HepG2 (cell line): ENCODE measurements at regions not wholly inside any gene's neighbourhood (a gene's known extent, or its start where the extent isn't known, plus 50 kb on each side); places are given as distances from the start of the nearest gene placed in this dataset.

Experiments
- ATAC-seq: fragments of 200-7000 bp; cut with Tn5 transposase; 3 replicates; pipeline ENCODE4 v1.9.1; 2020; ENCODE audit warnings: mild to moderate bottlenecking, moderate library complexity
- BruUV-seq: library from RNA; stranded (reverse); fragments of 400-500 nt; replicated peaks from 2 replicates; lab custom pipeline; 2021; lab: Mats Ljungman, UMichigan
- CTCF ChIA-PET: fragments of 300-600 bp; formaldehyde crosslinking; extraction: SDS; loops from one replicate; lab custom pipeline; 2021; ENCODE audit warnings: low total read pairs, inconsistent platforms, low intra/inter-chr PET ratio; lab: Yijun Ruan, JAX
- POLR2A ChIA-PET: fragments of 350-600 bp; sonication (Branson Sonifier 250); formaldehyde crosslinking; loops from one replicate; lab custom pipeline; 2020; ENCODE audit warnings: antibody characterized with exemption, inconsistent platforms; lab: Yijun Ruan, JAX
- DNase-seq: peaks from one replicate; pipeline ENCODE4 v3.0.0-alpha.2; 2015; ENCODE audit warnings: low spot score
- FAIRE-seq: peaks from 3 replicates; lab custom pipeline; 2011; peaks lifted over from hg19 to GRCh38; lab: Jason Lieb, UNC
- H2AFZ ChIP-seq: one replicate; pipeline ENCODE4 v1.6.1; 2011; ENCODE audit warnings: low read length, inconsistent platforms
- H3K27ac ChIP-seq: fragments of 300-600 bp; 3 replicates; pipeline ENCODE4 v1.8.0; 2011; ENCODE audit warnings: mixed run types, mild to moderate bottlenecking, mixed read lengths, low read length, inconsistent platforms; ENCODE audit not compliant: insufficient read depth; ENCODE audit errors: extremely low read length
- H3K27me3 ChIP-seq, 2 experiments: fragments of 200-600 bp in 1 of 2; 2 replicates in 1 of 2; 3 replicates in 1 of 2; pipeline versions ENCODE4 v1.6.0 to v1.8.0; 2011; ENCODE audit warnings: low read length in 2 of 2, mild to moderate bottlenecking in 2 of 2, moderate library complexity in 2 of 2, inconsistent platforms in 1 of 2; ENCODE audit not compliant: insufficient read depth in 2 of 2, control insufficient read depth in 1 of 2
- H3K36me3 ChIP-seq, 2 experiments: fragments of 200-600 bp in 1 of 2; replicated peaks in 1 of 2; 2 replicates in 1 of 2; 3 replicates in 1 of 2; pipeline versions ENCODE4 v1.5.1 to v1.8.0; 2011; ENCODE audit warnings: low read length in 2 of 2, inconsistent platforms in 1 of 2; ENCODE audit not compliant: insufficient read depth in 2 of 2, control insufficient read depth in 1 of 2
- H3K4me1 ChIP-seq: 2 replicates; pipeline ENCODE4 v1.5.1; 2012; ENCODE audit warnings: low read length, inconsistent platforms; ENCODE audit not compliant: insufficient read depth
- H3K4me2 ChIP-seq: 2 replicates; pipeline ENCODE4 v1.6.0; 2011; ENCODE audit warnings: low read depth, low read length, inconsistent platforms
- H3K4me3 ChIP-seq, 3 experiments: fragments of 200-600 bp in 1 of 3; sonication (generic), shearing (Covaris generic) in 1 of 3; replicated peaks in 1 of 3; 2 replicates each; pipeline ENCODE4 v1.5.1; 2011 to 2016; ENCODE audit warnings: low read length in 3 of 3, inconsistent platforms in 2 of 3, low read depth in 2 of 3, mild to moderate bottlenecking in 2 of 3, control low read depth in 1 of 3, mixed read lengths in 1 of 3; ENCODE audit not compliant: insufficient read depth in 1 of 3
- H3K79me2 ChIP-seq: one replicate; pipeline ENCODE4 v1.6.1; 2011; ENCODE audit warnings: low read length, inconsistent platforms; ENCODE audit not compliant: insufficient read depth
- H3K9ac ChIP-seq: 2 replicates; pipeline ENCODE4 v1.6.0; 2011; ENCODE audit warnings: mild to moderate bottlenecking, low read depth, low read length, inconsistent platforms; ENCODE audit not compliant: insufficient read depth
- H3K9me3 ChIP-seq: 2 replicates; pipeline ENCODE4 v1.5.1; 2012; ENCODE audit warnings: mild to moderate bottlenecking, low read length
- H4K20me1 ChIP-seq: 2 replicates; pipeline ENCODE4 v1.6.0; 2011; ENCODE audit warnings: inconsistent platforms, mild to moderate bottlenecking, low read length, moderate library complexity; ENCODE audit not compliant: insufficient read depth
- ATRX ChIP-seq: sonication (generic); formaldehyde crosslinking; IDR thresholded peaks from 2 replicates; pipeline ENCODE4 v1.4.0; 2020; ENCODE audit warnings: missing genetic modification reagents, borderline replicate concordance
- CBX1 ChIP-seq: IDR thresholded peaks from one replicate; pipeline ENCODE4 v1.6.1; 2016; ENCODE audit warnings: antibody characterized with exemption, low read depth
- ERF ChIP-seq: IDR thresholded peaks from 2 replicates; pipeline ENCODE4 v1.6.1; 2018; ENCODE audit warnings: missing biosample characterization, missing genetic modification reagents
- NFATC3 ChIP-seq: sonication (generic); formaldehyde crosslinking; IDR thresholded peaks from 2 replicates; pipeline ENCODE4 v1.5.1; 2020; ENCODE audit warnings: mild to moderate bottlenecking, missing genetic modification reagents
- SIX4 ChIP-seq: sonication (generic); formaldehyde crosslinking; IDR thresholded peaks from 2 replicates; pipeline ENCODE4 v1.4.0; 2020; ENCODE audit warnings: missing genetic modification reagents
- SYNCRIP ChIP-seq: fragments of 200-400 bp; formaldehyde crosslinking; IDR thresholded peaks from 2 replicates; pipeline ENCODE4 v1.6.1; 2018; ENCODE audit warnings: mild to moderate bottlenecking, low read depth, low read length; ENCODE audit not compliant: insufficient read depth
- THAP8 ChIP-seq: sonication (generic); formaldehyde crosslinking; IDR thresholded peaks from 2 replicates; pipeline ENCODE4 v1.5.1; 2020; ENCODE audit warnings: missing genetic modification reagents, mild to moderate bottlenecking, borderline replicate concordance
- TSC22D2 ChIP-seq: sonication (generic); formaldehyde crosslinking; IDR thresholded peaks from 2 replicates; pipeline ENCODE4 v1.5.1; 2020; ENCODE audit warnings: missing genetic modification reagents, mild to moderate bottlenecking, borderline replicate concordance
- ZBTB37 ChIP-seq: sonication (generic); formaldehyde crosslinking; IDR thresholded peaks from 2 replicates; pipeline ENCODE4 v1.4.0; 2020; ENCODE audit warnings: mild to moderate bottlenecking, missing genetic modification reagents
- ZC3H13 ChIP-seq: sonication (generic); formaldehyde crosslinking; IDR thresholded peaks from 2 replicates; pipeline ENCODE4 v1.8.1; 2023; ENCODE audit warnings: mild to moderate bottlenecking, missing genetic modification reagents, moderate library complexity
- ZNF276 ChIP-seq: sonication (generic); formaldehyde crosslinking; IDR thresholded peaks from 2 replicates; pipeline ENCODE4 v1.4.0; 2020; ENCODE audit warnings: mild to moderate bottlenecking, low read depth, missing genetic modification reagents
- ZNF749 ChIP-seq: sonication (generic); formaldehyde crosslinking; IDR thresholded peaks from 2 replicates; pipeline ENCODE4 v1.8.0; 2022; ENCODE audit warnings: mild to moderate bottlenecking, missing genetic modification reagents, moderate library complexity, borderline replicate concordance
- WGBS: methylation state at CpG from one replicate; pipeline ENCODE4 v1.1.6; 2017; ENCODE audit warnings: low lambda C conversion rate; 5-methylcytosine and 5-hydroxymethylcytosine counted together
- in situ Hi-C: cut with HindIII; loops from 2 replicates; pipeline ENCODE4 v1.10.0; 2017; ENCODE audit warnings: low pct_unique_long_range_greater_than_20kb; ENCODE audit not compliant: extremely low pct_ligation_motif_present
- intact Hi-C: fragments of 100-400 bp; cut with micrococcal nuclease; formaldehyde crosslinking; loops from one replicate; pipeline ENCODE4 v1.10.0; 2022; ENCODE audit not compliant: unreplicated experiment
- TF ChIP-seq, protein P1 (sequence below): sonication (generic); formaldehyde crosslinking; IDR thresholded peaks from 2 replicates; pipeline ENCODE4 v1.9.0; 2021; ENCODE audit warnings: mild to moderate bottlenecking, missing genetic modification reagents
- TF ChIP-seq, protein P2 (sequence below): sonication (generic); formaldehyde crosslinking; IDR thresholded peaks from 2 replicates; pipeline ENCODE4 v1.9.0; 2021; ENCODE audit warnings: missing genetic modification reagents, mild to moderate bottlenecking, borderline replicate concordance

GRCh38 chr20:12058216-12058615 lies 140.5 kb downstream of the BTBD3 start:
- 28% methylated on average over 4 of the region's 4 CpGs for WGBS
- POLR2A ChIA-PET = no interaction called here
- TF ChIP-seq NFATC3 (no peak), ERF (CRISPR knock-in tag) (no peak), ZC3H13 (CRISPR knock-in tag) (no peak), TSC22D2 (CRISPR knock-in tag) (no peak), SIX4 (no peak), CBX1 (no peak), ZNF749 (CRISPR knock-in tag) (no peak), THAP8 (CRISPR knock-in tag) (no peak), ATRX (CRISPR knock-in tag) (no peak), ZBTB37 (CRISPR knock-in tag) (no peak), SYNCRIP (no peak), ZNF276 (CRISPR knock-in tag) (no peak)
- TF ChIP-seq, protein P1, sequence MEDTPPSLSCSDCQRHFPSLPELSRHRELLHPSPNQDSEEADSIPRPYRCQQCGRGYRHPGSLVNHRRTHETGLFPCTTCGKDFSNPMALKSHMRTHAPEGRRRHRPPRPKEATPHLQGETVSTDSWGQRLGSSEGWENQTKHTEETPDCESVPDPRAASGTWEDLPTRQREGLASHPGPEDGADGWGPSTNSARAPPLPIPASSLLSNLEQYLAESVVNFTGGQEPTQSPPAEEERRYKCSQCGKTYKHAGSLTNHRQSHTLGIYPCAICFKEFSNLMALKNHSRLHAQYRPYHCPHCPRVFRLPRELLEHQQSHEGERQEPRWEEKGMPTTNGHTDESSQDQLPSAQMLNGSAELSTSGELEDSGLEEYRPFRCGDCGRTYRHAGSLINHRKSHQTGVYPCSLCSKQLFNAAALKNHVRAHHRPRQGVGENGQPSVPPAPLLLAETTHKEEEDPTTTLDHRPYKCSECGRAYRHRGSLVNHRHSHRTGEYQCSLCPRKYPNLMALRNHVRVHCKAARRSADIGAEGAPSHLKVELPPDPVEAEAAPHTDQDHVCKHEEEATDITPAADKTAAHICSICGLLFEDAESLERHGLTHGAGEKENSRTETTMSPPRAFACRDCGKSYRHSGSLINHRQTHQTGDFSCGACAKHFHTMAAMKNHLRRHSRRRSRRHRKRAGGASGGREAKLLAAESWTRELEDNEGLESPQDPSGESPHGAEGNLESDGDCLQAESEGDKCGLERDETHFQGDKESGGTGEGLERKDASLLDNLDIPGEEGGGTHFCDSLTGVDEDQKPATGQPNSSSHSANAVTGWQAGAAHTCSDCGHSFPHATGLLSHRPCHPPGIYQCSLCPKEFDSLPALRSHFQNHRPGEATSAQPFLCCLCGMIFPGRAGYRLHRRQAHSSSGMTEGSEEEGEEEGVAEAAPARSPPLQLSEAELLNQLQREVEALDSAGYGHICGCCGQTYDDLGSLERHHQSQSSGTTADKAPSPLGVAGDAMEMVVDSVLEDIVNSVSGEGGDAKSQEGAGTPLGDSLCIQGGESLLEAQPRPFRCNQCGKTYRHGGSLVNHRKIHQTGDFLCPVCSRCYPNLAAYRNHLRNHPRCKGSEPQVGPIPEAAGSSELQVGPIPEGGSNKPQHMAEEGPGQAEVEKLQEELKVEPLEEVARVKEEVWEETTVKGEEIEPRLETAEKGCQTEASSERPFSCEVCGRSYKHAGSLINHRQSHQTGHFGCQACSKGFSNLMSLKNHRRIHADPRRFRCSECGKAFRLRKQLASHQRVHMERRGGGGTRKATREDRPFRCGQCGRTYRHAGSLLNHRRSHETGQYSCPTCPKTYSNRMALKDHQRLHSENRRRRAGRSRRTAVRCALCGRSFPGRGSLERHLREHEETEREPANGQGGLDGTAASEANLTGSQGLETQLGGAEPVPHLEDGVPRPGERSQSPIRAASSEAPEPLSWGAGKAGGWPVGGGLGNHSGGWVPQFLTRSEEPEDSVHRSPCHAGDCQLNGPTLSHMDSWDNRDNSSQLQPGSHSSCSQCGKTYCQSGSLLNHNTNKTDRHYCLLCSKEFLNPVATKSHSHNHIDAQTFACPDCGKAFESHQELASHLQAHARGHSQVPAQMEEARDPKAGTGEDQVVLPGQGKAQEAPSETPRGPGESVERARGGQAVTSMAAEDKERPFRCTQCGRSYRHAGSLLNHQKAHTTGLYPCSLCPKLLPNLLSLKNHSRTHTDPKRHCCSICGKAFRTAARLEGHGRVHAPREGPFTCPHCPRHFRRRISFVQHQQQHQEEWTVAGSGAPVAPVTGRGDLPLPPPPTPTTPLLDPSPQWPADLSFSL (CRISPR knock-in tag) = no peak
- TF ChIP-seq, protein P2, sequence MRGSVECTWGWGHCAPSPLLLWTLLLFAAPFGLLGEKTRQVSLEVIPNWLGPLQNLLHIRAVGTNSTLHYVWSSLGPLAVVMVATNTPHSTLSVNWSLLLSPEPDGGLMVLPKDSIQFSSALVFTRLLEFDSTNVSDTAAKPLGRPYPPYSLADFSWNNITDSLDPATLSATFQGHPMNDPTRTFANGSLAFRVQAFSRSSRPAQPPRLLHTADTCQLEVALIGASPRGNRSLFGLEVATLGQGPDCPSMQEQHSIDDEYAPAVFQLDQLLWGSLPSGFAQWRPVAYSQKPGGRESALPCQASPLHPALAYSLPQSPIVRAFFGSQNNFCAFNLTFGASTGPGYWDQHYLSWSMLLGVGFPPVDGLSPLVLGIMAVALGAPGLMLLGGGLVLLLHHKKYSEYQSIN (CRISPR knock-in tag) = no peak

More at GRCh38 chr20:12058216-12058615, 140.5 kb downstream of the BTBD3 start:
- no TSS peak for BruUV-seq
- no peaks in the 10 kb centered on the region for H3K36me3 ChIP-seq
- no peaks in the 10 kb centered on the region for H3K9me3 ChIP-seq
- no peak overlapping the region for H3K4me2 ChIP-seq
- H3K79me2 ChIP-seq = no peaks in the 10 kb centered on the region
- H3K4me3 ChIP-seq = no peak overlapping the region
- no peak overlapping the region for H2AFZ ChIP-seq
- CTCF ChIA-PET = no interaction called here
- H3K9ac ChIP-seq = no peak overlapping the region
- H3K27ac ChIP-seq = no peak overlapping the region
- intact Hi-C loops (no loop called here), in situ Hi-C loops (no loop called here)
- ATAC-seq (no peak), DNase-seq (no peak), FAIRE-seq (no peak)
- H3K4me1 ChIP-seq = no peaks in the 10 kb centered on the region
- no peaks in the 10 kb centered on the region for H3K27me3 ChIP-seq
- H4K20me1 ChIP-seq = no peaks in the 10 kb centered on the region
